ENCODE measurements at regions not wholly inside any gene's neighbourhood (a gene's known extent, or its start where the extent isn't known, plus 50 kb on each side); places are given as distances from the start of the nearest gene placed in this dataset.
A peak's percentile ranks its signal among the peaks of the same experiment; 100 is the strongest.
"Not testable (repeated sequence)": the region's sequence is repeated elsewhere in the genome, so short reads cannot be mapped to it uniquely, and the experiment has no call there.

GRCh38 chr16:63228259-63228658 lies 1192.0 kb upstream of the CDH8 start:
- no peak for DNase-seq (ENCODE audit: low spot score)

GRCh38 chr16:63223851-63224250 lies 1187.6 kb upstream of the CDH8 start:
- DNase-seq (ENCODE audit: low spot score) = no peak

- DNase-seq (ENCODE audit: low spot score) = peak; percentile 28
Measured at GRCh38 chr16:63216696-63217423, 1180.6 kb upstream of the CDH8 start.

GRCh38 chr16:63201851-63202250 lies 1165.6 kb upstream of the CDH8 start:
- no peak for DNase-seq (ENCODE audit: low spot score)

- no peak for DNase-seq (ENCODE audit: low spot score)
Measured at GRCh38 chr16:63200940-63201339, 1164.7 kb upstream of the CDH8 start.

- DNase-seq (ENCODE audit: low spot score) = no peak
Measured at GRCh38 chr16:63195336-63195735, 1159.1 kb upstream of the CDH8 start.

GRCh38 chr16:63192980-63193379 lies 1156.7 kb upstream of the CDH8 start:
- no peak for DNase-seq (ENCODE audit: low spot score)

- no peak for DNase-seq (ENCODE audit: low spot score)
Measured at GRCh38 chr16:63188086-63188771, 1152.0 kb upstream of the CDH8 start.

GRCh38 chr16:63187638-63188037 lies 1151.4 kb upstream of the CDH8 start:
- no peak for DNase-seq (ENCODE audit: low spot score)

GRCh38 chr16:63185235-63185780 lies 1149.1 kb upstream of the CDH8 start:
- DNase-seq (ENCODE audit: low spot score) = no peak

GRCh38 chr16:63183743-63184142 lies 1147.5 kb upstream of the CDH8 start:
- DNase-seq (ENCODE audit: low spot score) = no peak

- no peak for DNase-seq (ENCODE audit: low spot score)
Measured at GRCh38 chr16:63175313-63175712, 1139.1 kb upstream of the CDH8 start.

- no peak for DNase-seq (ENCODE audit: low spot score)
Measured at GRCh38 chr16:63174801-63175200, 1138.6 kb upstream of the CDH8 start.

- no peak for DNase-seq (ENCODE audit: low spot score)
Measured at GRCh38 chr16:63171545-63171944, 1135.3 kb upstream of the CDH8 start.

GRCh38 chr16:63169100-63169499 lies 1132.9 kb upstream of the CDH8 start:
- DNase-seq (ENCODE audit: low spot score) = no peak

GRCh38 chr16:63157818-63158217 lies 1121.6 kb upstream of the CDH8 start:
- DNase-seq (ENCODE audit: low spot score) = no peak

- no peak for DNase-seq (ENCODE audit: low spot score)
Measured at GRCh38 chr16:63146251-63146650, 1110.0 kb upstream of the CDH8 start.

GRCh38 chr16:63145411-63145810 lies 1109.2 kb upstream of the CDH8 start:
- DNase-seq (ENCODE audit: low spot score) = no peak

GRCh38 chr16:63135069-63135468 lies 1098.8 kb upstream of the CDH8 start:
- no peak for DNase-seq (ENCODE audit: low spot score)

GRCh38 chr16:63131503-63131902 lies 1095.3 kb upstream of the CDH8 start:
- DNase-seq (ENCODE audit: low spot score) = no peak

- no peak for DNase-seq (ENCODE audit: low spot score)
Measured at GRCh38 chr16:63130942-63131341, 1094.7 kb upstream of the CDH8 start.

- DNase-seq (ENCODE audit: low spot score) = no peak
Measured at GRCh38 chr16:63129411-63130125, 1093.3 kb upstream of the CDH8 start.

- not testable (repeated sequence) for DNase-seq (ENCODE audit: low spot score)
Measured at GRCh38 chr16:63119905-63120304, 1083.7 kb upstream of the CDH8 start.
